Stimulated activated CD4-positive, alpha-beta T cell treated with anti-CD3 and anti-CD28 coated beads, Interleukin-4, amount 100 ng/mL, for 24 hours (primary cell): ENCODE measurements at regions not wholly inside any gene's neighbourhood (a gene's known extent, or its start where the extent isn't known, plus 50 kb on each side); places are given as distances from the start of the nearest gene placed in this dataset.

Experiments
- DNase-seq: peaks from one replicate; pipeline ENCODE4 v3.0.0-alpha.2; 2020

DNA sequence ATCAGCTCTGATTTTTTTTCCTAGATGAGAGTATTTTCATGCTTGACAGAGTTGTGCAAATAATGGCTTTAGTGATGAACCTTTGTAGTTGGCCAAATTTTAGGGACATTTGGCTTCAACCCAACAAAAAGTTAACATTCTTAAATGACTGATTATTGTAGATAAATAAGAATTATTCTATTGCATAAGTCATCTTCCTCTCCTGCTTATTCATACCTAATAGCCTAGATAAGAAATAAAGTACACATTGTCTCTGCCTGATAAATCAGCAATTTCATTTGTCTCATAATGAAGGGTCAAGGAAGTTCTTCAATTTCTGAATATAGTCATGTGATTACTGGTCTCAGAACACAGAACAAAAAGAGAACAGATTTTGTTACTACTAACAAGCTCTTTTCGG lies 428.9 kb upstream of the IL12A start:
- DNase-seq, result no peak

DNA sequence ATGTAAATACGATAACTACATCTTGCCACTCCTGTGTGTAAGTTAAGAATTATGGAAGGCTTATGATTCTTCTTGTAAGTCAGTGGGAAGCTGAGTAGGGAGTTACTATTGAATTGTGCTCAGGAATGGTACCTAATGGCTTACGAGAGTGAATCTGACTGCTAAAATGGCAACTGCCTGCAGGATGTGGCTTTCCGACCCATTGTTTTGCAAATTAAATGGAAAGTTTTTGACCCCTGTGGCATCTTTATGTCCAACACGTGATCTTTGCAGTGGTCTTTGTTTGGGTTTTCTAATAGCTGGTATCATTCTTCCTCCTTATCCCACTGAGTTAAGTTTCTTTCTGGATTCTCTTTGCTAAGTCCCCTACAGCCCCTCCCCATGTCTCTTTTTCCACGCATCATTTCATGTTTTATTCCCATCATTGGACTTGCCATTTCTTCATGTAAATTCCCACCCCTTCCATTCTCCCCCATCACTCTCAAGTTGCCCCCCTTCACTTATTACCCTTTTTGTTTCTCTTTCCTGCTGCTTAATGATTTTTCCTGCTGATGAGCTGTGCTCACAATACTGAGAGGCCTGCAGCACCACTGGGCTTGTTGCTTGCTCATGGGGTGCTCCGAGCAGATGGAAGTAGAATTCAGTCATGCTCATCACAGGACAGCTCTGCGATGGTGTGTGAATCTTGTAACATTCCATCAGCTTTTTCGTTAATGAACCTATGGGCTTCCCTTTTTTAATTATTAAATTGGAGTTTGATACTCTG lies 428.2 kb upstream of the IL12A start:
- no peak for DNase-seq

DNA sequence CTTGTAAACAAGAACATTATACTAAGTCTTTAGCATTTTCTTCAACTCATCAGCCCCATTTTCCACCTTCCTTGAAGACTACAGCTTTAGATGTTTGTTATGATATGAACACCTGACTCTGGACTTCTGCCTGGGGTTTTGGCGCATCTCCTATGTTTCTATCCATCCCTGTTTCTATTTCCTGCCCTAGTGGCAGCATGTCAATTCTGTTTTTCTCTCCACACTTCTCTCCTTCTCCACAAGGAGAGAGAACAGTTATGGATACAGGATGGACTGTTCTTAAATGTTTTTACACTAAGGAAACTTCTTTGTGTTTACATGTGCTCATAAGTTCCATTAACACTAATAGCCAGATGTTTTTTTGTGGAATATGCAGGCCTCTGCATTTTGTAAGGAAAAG lies 423.3 kb upstream of the IL12A start:
- no peak for DNase-seq

DNA sequence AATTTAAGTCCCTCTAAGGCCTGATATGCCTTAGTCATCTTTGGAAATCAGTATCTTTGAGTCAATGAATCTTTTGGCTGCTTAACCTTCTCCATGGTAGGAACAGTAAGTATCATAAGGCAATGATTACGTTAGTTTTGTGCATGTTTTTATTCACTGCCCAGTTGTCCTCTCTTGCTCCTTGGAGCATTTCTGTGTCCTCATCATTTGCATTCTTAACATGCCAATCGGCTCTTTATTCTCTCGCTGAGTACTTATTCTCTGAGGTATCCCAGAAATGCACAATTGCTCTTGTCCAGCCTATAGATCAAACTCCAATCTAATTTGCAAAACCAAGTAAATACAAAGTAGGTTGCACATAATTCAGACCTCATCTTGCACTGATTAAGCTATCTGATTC lies 405.0 kb upstream of the IL12A start:
- DNase-seq, result no peak

DNA sequence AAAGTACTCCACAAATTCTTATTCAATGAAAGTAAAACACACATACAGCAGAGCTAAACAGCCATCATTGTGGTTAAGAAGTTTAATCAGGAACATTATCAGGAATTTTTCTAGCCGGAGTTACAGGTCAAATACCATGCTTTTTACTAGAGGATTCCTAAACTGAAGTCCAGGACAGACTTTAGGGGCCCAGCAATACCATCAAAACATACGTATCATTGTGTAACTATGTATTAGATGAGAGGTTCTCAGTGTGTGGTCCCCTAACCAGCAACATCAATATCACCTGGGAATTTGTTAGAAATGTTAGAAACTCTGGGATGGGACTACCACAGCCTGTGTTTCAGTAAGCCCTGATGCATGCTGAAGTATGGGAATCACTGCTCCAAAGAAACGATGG lies 404.2 kb upstream of the IL12A start:
- DNase-seq, result no peak

DNA sequence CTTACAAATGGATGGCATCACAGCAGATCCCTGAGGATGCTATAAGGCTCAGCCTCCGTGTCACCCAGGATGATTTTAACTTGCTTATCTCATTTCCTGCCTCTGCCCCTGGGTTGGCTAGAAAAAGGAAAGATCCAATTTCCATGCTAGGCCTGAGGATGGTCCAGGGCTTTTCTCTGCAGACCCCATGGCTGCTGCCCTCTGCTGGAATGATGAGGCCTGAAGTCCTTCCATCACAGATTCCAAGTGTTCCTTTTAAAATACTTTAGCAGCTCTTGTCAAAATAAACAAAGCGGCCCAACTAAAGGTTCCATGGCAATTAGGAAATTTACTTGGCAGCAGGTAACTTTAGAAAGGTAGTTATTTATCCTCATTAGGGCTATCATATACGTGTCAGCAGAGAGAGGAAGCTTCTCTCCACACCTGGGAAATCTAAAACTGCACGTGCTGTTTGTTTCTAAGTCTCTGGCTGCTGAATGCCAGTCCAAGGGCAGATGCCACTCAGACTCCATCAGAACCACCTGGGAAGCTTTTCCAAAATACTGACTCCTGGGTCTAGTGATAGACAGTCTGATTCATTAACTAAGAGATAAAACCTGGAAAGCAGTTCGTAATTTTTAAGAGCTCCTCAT lies 401.9 kb upstream of the IL12A start:
- no peak for DNase-seq

DNA sequence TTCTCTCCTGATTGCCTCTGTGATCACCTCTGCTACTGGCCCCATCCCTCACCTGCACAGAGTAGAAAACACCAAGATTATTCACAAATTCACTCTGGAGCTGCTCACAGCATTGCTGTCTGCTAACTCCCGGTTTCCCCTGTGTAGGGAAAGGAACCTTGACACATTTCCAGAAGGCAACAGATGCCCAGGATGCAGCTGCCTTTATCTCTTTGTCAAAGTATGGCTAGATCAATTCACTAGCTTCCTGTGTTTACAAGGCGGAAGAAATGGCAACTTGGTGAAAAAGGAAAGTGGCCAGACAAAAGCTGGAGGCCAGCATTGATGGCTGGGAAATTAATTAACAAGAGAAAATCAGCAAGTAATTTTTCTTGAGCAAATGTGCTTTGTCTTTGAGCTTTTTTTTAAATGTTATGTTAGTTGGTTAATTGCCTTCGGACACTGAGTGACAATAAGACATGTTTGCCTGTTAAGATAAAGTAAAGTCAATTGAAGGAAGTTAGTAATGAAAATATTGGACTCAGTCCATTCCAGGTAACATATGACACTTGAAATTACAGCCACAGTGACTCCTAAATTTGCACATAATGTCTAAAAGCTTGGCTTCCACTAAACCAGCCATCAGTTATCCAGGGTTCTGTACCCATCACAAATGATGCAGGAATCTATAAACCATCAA lies 394.6 kb upstream of the IL12A start:
- DNase-seq, result no peak

DNA sequence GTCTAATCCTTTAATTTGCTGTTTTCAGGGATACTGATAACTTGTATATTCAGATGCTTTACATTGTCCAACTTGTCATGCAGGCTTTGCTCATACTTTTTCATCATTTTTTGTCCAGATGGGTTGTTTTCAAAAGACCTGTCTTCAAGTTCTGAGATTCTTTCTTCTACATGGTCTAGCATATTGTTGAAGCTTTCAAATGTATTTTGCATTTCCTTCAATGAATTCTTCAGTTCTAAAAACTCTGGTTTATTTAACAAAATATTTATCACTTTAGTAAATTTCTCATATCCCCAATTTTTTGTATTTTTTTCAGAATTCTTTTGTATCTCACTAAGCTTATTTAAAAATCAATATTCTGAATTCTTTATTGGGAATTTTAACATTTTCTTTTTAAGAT lies 388.3 kb upstream of the IL12A start:
- DNase-seq, result no peak

DNA sequence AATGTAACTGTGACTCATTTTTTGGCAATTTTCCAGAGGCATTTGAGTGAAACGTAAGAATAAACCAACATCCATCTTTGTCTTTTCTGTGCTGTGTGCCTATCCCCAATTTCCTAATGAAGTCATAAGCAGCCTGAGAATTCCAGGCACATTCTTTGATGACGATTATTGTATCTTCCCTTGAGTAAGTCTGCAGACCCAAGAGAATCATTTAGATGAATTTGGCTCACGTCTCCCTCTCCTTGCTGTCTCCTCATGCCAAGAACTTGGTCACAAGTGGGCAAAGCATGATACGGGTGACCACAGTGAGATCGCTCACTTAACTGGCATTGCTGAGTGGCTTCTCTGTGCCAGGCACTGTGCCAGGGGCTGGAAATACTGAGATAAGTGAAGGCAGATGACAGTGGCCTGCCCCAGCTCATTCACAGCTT lies 384.5 kb upstream of the IL12A start:
- no peak for DNase-seq

DNA sequence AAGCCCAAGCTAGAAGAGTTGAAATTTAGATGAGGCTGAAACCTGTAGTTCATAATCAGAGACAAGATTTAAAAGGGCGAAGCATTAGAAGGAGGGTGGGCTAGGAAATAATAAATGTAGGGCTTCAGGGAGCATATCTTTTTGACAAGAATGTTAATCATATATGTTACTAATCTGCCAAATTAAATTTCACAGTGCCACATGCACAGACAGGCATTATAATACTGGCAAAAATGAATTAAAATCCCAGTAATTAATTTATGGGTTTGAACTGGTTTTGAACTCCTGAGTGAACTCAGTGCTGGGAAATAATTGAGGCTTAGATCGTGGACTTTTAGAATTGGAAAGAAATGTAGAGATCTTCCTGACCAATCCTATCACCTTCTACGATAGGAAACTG lies 383.5 kb upstream of the IL12A start:
- no peak for DNase-seq

DNA sequence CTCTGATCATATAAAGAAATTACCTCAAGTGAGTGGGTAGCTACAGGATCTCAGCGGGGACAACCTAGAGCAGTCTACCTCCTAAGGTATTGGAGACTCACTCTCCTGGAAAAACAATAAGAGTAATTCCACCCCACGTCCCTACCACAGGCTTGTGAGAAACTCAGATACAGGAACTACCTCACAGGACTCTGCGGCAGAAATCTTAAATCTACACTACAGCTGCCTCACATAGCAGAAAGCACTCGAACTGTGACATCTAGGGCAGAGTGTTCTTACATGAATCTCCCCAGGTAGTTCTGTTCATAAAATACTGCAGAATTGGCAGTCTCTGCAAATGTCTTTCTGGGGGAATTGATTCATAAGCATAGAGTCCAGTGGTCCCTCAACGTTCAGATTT lies 382.9 kb upstream of the IL12A start:
- DNase-seq, result no peak

DNA sequence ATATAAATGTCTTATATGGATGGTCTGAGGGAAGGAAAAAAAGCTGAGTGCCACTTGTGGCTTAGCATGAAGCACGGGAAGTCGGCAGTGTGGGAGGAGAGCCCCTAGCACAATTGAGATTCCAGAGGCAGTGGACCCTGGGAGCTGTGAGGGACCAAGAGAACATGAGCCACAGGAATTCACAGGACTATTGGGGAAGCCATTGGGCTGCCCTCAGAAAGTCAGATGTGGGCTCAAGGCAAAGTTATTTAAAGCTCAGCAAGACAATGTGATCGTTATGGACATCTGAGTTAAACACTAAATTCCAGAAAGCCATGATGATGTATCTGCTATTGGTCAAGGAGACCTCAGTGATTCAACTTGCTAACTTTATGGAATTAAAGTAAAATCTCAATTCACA lies 380.8 kb upstream of the IL12A start:
- DNase-seq, result no peak

DNA sequence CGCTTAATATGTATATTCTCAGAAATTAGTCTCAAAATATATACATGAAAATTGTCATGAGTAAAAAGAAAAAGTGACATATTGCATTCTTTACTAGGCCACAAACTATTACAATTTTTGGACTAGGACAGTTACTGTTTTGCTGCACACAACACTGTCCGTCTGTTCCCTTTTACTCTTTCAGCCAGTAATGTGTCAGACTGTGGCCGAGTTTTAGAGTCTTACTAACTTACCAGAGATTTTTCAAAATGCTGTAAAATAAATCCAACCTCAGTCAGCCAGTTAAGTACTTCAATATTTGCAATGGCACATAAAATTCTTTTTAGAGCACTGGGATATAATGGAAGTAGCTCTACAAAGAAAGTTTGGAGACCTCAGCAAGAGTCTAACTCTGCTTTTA lies 380.3 kb upstream of the IL12A start:
- no peak for DNase-seq

DNA sequence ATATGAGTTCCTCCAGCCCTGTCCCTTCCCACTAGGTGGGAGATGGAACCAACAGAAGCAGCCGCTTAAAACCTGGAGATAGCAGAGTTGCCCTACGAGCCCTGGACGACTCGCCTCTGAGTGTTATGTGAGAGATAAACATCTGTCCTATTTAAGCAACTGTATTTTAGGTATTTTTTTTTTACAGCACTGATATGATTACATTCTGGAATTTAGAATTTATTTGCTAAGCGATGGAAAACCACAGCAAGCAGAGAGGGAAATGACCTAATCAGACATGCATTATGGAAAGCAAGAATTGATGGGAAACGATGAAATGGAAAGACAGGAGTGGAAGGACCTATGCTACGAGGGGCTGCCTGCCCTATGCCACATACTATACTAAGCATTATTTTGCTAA lies 379.0 kb upstream of the IL12A start:
- no peak for DNase-seq

DNA sequence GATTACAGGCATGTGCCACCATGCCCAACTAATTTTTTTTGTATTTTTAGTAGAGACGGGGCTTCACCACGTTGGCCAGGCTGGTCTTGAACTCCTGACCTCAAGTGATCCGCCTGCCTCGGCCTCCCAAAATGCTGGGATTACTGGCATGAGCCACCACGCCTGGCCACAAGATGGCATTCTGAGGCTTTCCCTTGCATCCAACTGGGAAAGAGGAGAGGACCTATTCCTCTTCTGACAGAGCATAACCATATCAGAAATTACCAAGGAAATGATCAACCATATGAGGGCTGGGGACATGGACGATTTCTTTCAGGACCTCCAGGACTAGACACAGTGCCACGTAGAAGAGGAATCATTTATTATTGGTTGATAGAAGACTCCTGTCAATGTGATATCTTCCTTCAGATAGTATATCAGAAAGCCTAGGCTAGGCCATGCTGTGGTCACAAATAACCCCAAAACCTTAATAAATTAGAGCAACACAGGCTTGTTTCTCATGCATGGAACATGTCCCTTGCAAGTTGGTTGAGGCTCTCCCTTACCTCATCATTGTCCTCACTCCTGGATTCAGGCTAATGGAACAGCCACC lies 372.3 kb upstream of the IL12A start:
- no peak for DNase-seq

DNA sequence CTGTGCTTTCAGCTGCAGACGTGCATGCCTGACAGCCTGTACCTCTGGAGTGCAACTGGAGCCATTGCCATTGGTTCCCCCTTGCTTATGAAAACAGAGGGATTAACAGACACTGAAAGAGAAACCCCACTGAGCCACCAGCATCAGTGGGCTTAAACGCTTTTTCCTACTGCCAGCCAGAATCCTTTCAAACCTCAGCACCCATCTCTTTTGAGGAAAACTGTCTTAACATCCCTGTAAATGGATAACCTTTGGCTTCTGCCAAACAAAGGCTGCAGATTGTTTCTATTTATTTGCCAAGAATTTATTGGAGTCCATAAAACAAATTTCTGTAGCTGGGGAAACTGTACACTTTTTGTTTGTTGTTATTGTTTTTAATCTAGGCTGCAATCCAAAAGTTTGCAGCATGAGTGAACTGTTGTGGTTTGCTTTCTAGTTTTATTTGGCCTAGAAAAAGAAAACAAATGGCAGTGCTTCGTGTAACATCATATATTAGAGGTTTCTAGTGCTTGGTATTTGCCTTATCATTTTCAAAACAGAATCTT lies 369.2 kb upstream of the IL12A start:
- DNase-seq, result no peak

DNA sequence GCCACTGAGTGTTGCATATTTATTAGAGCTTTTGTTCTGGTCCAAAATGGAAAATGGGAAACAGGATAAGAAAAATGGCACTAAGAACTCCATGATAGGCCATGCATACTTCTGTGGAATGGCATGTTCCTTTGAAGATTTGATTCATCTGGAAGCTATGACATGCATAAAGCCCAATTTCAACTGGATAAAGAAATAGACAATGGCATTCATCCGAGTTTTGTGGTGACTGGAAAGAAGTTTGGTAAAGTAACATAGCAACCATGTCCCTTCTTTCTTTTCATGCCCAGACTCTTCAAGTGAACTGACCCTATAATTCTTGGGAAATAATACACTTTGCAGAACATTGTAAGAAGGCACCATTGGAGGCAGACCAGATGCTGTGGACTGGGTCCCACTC lies 368.4 kb upstream of the IL12A start:
- no peak for DNase-seq

DNA sequence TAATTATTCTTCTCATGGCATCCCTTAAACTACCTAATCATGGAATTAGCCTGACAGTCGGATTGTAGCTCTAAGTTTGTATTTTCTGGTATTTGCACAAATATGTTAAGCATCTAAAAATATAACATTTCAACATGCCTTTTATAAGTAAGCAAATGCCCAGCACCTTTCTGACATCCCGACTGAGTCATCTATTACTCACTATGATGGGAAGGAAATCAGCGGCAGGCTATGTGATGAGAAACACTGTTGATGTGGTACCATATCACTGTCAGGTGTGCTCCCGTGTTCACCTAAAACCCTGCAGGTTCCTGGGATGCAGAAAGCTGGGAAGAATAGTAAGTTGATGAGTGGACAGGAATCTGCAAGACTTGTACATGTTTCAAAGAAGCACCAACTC lies 367.8 kb upstream of the IL12A start:
- DNase-seq, result no peak

DNA sequence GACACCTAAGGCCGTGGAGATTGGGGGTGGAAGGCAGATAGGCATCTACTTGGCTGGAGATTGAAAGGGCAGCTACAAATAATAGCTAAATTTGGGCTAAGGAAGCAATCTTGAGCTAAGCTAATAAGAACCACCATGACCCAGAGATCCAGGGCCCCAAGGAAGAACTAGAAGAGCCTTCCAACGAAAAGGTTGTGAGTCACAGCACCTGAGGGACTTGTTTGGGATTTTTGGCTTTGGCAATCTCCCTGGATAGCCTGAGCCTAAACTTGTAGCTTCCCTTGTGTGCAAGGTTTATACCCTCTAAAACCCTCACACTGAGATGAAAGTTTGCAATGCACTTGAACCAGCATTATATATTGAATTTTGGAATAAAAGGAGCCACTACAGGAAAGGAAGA lies 364.0 kb upstream of the IL12A start:
- DNase-seq, result no peak

DNA sequence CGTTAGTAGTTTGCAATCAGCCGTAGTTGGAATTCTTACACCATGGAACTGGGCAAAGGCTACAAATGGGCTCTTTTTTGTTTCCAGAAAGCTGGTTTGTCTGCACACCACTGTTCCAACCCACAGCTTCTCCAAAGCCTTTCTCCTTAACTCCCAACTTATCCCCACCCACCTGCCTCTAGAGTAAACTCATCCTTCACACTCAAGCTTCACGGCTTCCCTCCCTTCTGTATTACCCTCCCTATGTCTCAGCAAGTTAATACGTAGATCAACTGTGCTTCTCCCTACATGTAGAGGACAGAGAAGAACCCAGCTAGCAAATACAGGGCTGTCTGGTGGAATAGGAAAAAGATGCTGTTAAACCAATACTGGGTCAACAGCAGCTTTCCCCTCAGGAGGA lies 363.0 kb upstream of the IL12A start:
- DNase-seq, result no peak

DNA sequence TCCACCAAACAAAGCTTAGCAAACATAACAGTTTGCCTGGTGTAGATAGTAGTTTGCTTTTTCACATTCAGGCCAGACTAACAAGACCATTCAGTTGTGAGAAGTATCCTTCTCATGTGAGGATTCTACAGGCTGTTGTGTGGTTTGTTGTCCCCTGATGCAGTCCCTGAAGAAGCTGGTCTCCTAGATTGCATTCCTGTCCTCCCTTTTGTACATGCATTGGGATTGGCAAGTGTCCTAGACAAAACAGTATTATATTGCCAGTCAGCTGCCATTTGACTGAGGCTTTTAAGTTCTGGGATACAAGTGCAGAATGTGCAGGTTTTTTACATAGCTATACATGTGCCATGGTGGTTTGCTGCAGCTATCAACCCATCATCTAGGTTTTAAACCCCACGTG lies 362.0 kb upstream of the IL12A start:
- DNase-seq, result no peak

DNA sequence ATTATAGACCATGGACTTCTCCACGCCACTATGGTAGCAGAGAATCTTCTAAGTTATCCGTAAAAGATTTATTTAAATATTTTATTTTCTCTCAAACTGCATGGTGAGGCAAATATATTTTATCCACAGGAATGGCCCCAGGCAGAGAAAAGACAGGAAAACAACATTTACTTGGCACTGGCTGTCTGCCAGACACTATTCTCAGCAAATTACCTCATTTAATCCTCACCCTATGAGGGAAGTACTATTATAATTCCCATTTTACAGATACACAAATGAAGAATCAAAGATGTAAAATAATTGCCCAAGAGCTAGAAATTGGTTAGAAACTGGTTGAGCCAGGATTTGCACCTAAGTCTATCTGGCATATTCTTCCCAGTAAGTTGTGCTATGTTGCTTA lies 361.4 kb upstream of the IL12A start:
- DNase-seq, result no peak

DNA sequence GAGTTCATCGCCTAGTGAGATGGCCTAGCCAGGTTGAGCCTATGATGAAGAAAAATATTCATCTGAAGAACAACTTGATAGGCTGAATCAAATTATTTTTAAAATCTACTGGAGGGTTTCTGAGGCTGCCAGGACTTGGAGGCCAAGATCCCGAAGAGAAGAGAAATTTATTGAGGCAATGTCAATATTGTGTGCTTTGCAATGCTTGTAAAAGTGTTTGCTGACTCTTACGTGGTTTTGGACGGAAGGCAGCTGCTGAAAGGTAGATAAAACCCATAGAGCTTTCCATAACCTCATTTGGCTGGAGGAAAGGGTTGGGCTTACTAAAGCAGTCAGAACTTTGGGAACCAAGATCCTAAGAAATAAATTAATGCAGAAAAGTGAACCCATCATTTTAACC lies 361.0 kb upstream of the IL12A start:
- DNase-seq, result no peak
